Neuronal stem cell (in vitro differentiated cells): ENCODE measurements at regions not wholly inside any gene's neighbourhood (a gene's known extent, or its start where the extent isn't known, plus 50 kb on each side); places are given as distances from the start of the nearest gene placed in this dataset.

ENCODE experiments used
- DNase-seq: peaks from one replicate; pipeline ENCODE4 v3.0.0-alpha.2; 2013; ENCODE audit warnings: low spot score
- H2AFZ ChIP-seq: one replicate; pipeline ENCODE4 v1.6.1; 2013; ENCODE audit warnings: mild to moderate bottlenecking, low read length, inconsistent platforms
- H2AK5ac ChIP-seq: 2 replicates; pipeline ENCODE4 v1.6.1; 2013; ENCODE audit warnings: low read depth, mild to moderate bottlenecking, inconsistent platforms, low read length, moderate library complexity, mixed read lengths
- H2BK120ac ChIP-seq: 2 replicates; pipeline ENCODE4 v1.6.1; 2013; ENCODE audit warnings: low read depth, mild to moderate bottlenecking, inconsistent platforms, low read length, moderate library complexity, mixed read lengths
- H2BK12ac ChIP-seq: one replicate; pipeline ENCODE4 v1.6.1; 2013; ENCODE audit warnings: low read length, inconsistent platforms
- H2BK15ac ChIP-seq: 2 replicates; pipeline ENCODE4 v1.6.1; 2013; ENCODE audit warnings: mild to moderate bottlenecking, low read length, inconsistent platforms, mixed read lengths
- H2BK5ac ChIP-seq: one replicate; pipeline ENCODE4 v1.6.1; 2013; ENCODE audit warnings: inconsistent platforms, mild to moderate bottlenecking, low read length, moderate library complexity
- H3K14ac ChIP-seq: one replicate; pipeline ENCODE4 v1.6.1; 2013; ENCODE audit warnings: low read length, inconsistent platforms
- H3K18ac ChIP-seq: 2 replicates; pipeline ENCODE4 v1.6.1; 2013; ENCODE audit warnings: low read length, inconsistent platforms
- H3K23ac ChIP-seq: 2 replicates; pipeline ENCODE4 v1.6.1; 2013; ENCODE audit warnings: low read depth, mild to moderate bottlenecking, mixed read lengths, low read length, inconsistent platforms; ENCODE audit not compliant: poor library complexity
- H3K27ac ChIP-seq: replicated peaks from 3 replicates; pipeline ENCODE4 v1.5.1; 2013; ENCODE audit warnings: low read length, inconsistent platforms
- H3K27me3 ChIP-seq, 3 experiments: 2 replicates each; pipeline ENCODE4 v1.6.1; 2013; ENCODE audit warnings: low read length in 3 of 3, mild to moderate bottlenecking in 2 of 3, inconsistent platforms in 1 of 3, low read depth in 1 of 3, mixed read lengths in 1 of 3, moderate library complexity in 1 of 3; ENCODE audit not compliant: control insufficient read depth in 3 of 3, insufficient read depth in 3 of 3
- H3K36me3 ChIP-seq, 2 donors: replicated peaks in 1 of 2; 2 replicates each; pipeline ENCODE4 v1.6.1; 2013; ENCODE audit warnings: low read length in 2 of 2; ENCODE audit not compliant: control insufficient read depth in 2 of 2, insufficient read depth in 2 of 2
- H3K4ac ChIP-seq: 2 replicates; pipeline ENCODE4 v1.6.1; 2013; ENCODE audit warnings: inconsistent platforms, mild to moderate bottlenecking, low read length, moderate library complexity
- H3K4me1 ChIP-seq, 2 donors: 1 replicate in 1 of 2; 2 replicates in 1 of 2; pipeline ENCODE4 v1.6.1; 2013; ENCODE audit warnings: low read length in 2 of 2, low read depth in 1 of 2; ENCODE audit not compliant: control insufficient read depth in 2 of 2, insufficient read depth in 1 of 2
- H3K4me2 ChIP-seq: one replicate; pipeline ENCODE4 v1.6.1; 2013; ENCODE audit warnings: mild to moderate bottlenecking, low read length, inconsistent platforms; ENCODE audit not compliant: insufficient read depth, poor library complexity, severe bottlenecking
- H3K4me3 ChIP-seq, 2 donors: 2 replicates each; pipeline ENCODE4 v1.5.1; 2013; ENCODE audit warnings: low read length in 2 of 2, mild to moderate bottlenecking in 2 of 2, inconsistent platforms in 1 of 2, moderate library complexity in 1 of 2
- H3K79me1 ChIP-seq: one replicate; pipeline ENCODE4 v1.6.1; 2013; ENCODE audit warnings: low read depth, mild to moderate bottlenecking, inconsistent platforms, low read length, moderate library complexity
- H3K9ac ChIP-seq: one replicate; pipeline ENCODE4 v1.6.1; 2013; ENCODE audit warnings: mild to moderate bottlenecking, low read depth, low read length, inconsistent platforms; ENCODE audit not compliant: poor library complexity
- H3K9me3 ChIP-seq, 2 donors: replicated peaks in 1 of 2; 2 replicates each; pipeline versions ENCODE3 to v1.6.1; 2013; ENCODE audit warnings: low read length in 2 of 2, mild to moderate bottlenecking in 2 of 2, inconsistent platforms in 1 of 2, low read depth in 1 of 2, mixed read lengths in 1 of 2, moderate library complexity in 1 of 2; ENCODE audit not compliant: control insufficient read depth in 2 of 2, insufficient read depth in 1 of 2
- H4K8ac ChIP-seq: one replicate; pipeline ENCODE4 v1.6.1; 2013; ENCODE audit warnings: low read depth, mild to moderate bottlenecking, inconsistent platforms, low read length, moderate library complexity
- H4K91ac ChIP-seq: one replicate; pipeline ENCODE4 v1.6.1; 2013; ENCODE audit warnings: low read length, low read depth, mild to moderate bottlenecking, inconsistent platforms; ENCODE audit not compliant: poor library complexity
- WGBS, 2 donors: extraction: QIAGEN DNeasy Blood & Tissue Kit; methylation state at CpG; one replicate each; pipeline ENCODE4 v1.1.7; 2013; ENCODE audit warnings: missing lambda C conversion rate in 2 of 2, mixed read lengths in 1 of 2; ENCODE audit not compliant: insufficient read length in 2 of 2, insufficient replicate concordance in 1 of 2; ENCODE audit errors: extremely low coverage in 2 of 2; 5-methylcytosine and 5-hydroxymethylcytosine counted together

- Histone ChIP-seq H2BK12ac (no peak overlapping the region), H3K27me3 (no peaks in the 10 kb centered on the region), H3K4me3 (no peak overlapping the region), H2AFZ (peak overlapping the region; percentile 12), H2BK15ac (no peak overlapping the region), H3K4me1 (peaks cover 12 to 19% of the 10 kb centered on the region in 2 donors), H3K9ac (no peak overlapping the region), H2BK120ac (no peak overlapping the region), H4K8ac (no peak overlapping the region), H4K91ac (no peak overlapping the region), H3K14ac (no peak overlapping the region), H3K36me3 (no peaks in the 10 kb centered on the region), H3K4ac (no peak overlapping the region), H3K9me3 (no peaks in the 10 kb centered on the region), H3K27ac (no peak overlapping the region), H3K18ac (no peak overlapping the region), H3K79me1 (no peaks in the 10 kb centered on the region), H3K4me2 (no peak overlapping the region), H3K23ac (no peak overlapping the region), H2AK5ac (no peak overlapping the region), H2BK5ac (no peak overlapping the region)
- WGBS, 2 donors: no CpG with 5 or more reads among the region's 13 CpGs
- DNase-seq: no peak
Measured at GRCh38 chr14:61602003-61602732, 93.1 kb upstream of the HIF1A start.

DNA sequence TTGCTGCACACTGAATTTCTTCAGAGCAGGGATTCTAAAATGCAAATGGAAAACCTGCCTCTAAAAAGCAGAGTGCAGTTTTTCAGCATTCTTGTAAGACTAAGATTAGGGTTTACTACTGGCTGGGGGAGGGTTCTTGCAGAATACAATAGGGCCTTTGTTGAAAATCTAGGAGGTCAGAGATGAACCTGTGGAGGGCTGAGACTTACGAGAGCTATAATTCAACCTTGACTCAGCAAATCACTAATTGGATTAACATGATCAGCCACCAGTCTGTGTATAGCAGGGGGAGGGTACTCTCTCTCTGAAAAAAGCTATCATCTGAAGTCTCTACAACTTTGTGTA is 92.6 kb upstream of the HIF1A start:
- H2AK5ac ChIP-seq: no peak overlapping the region
- H2AFZ ChIP-seq: peak overlapping the region; percentile 12
- H3K14ac ChIP-seq: no peak overlapping the region
- H3K23ac ChIP-seq: no peak overlapping the region
- H2BK15ac ChIP-seq: no peak overlapping the region
- no peaks in the 10 kb centered on the region for H3K36me3 ChIP-seq
- H3K4ac ChIP-seq: no peak overlapping the region
- no peak overlapping the region for H3K4me3 ChIP-seq
- peaks cover 14 to 22% of the 10 kb centered on the region in 2 donors for H3K4me1 ChIP-seq
- H4K91ac ChIP-seq: no peak overlapping the region
- no peak for DNase-seq
- no peak overlapping the region for H3K9ac ChIP-seq
- H3K79me1 ChIP-seq: no peaks in the 10 kb centered on the region
- H3K9me3 ChIP-seq: no peaks in the 10 kb centered on the region
- H3K27ac ChIP-seq: no peak overlapping the region
- no peak overlapping the region for H3K18ac ChIP-seq
- H2BK12ac ChIP-seq: no peak overlapping the region
- H2BK120ac ChIP-seq: no peak overlapping the region
- no peak overlapping the region for H4K8ac ChIP-seq
- no peaks in the 10 kb centered on the region for H3K27me3 ChIP-seq
- H2BK5ac ChIP-seq: no peak overlapping the region
- WGBS, 2 donors: no CpG with 5 or more reads among the region's 1 CpG
- no peak overlapping the region for H3K4me2 ChIP-seq

DNA sequence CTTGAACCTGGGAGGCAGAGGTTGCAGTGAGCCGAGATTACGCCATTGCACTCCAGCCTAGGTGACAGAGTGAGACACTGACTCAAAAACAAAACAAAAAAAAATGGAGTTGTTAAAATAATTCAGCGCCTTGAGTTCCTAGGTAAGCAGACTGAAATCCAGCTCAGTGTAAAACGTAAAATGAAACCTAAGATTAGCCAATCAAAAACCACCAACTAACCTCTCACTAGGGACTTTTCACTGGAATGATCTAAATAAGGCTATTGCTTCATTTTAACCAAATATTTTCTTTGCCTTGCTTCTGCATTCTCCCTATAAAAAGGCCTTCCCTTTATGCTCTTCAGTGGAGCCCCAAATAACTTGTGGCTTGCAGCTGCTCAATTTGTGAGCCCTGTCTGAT is 91.6 kb upstream of the HIF1A start:
- Histone ChIP-seq H3K79me1 (no peaks in the 10 kb centered on the region), H3K14ac (no peak overlapping the region), H3K36me3 (no peaks in the 10 kb centered on the region), H2AFZ (no peak overlapping the region), H3K27me3 (no peaks in the 10 kb centered on the region), H3K27ac (no peak overlapping the region), H4K8ac (no peak overlapping the region), H3K4me1 (peaks cover 20 to 31% of the 10 kb centered on the region in 2 donors), H2BK12ac (no peak overlapping the region), H3K9me3 (no peaks in the 10 kb centered on the region), H2BK15ac (no peak overlapping the region), H2AK5ac (no peak overlapping the region), H3K23ac (no peak overlapping the region), H3K4ac (no peak overlapping the region), H3K9ac (no peak overlapping the region), H3K4me3 (no peak overlapping the region), H3K18ac (no peak overlapping the region), H4K91ac (no peak overlapping the region), H2BK120ac (no peak overlapping the region), H2BK5ac (no peak overlapping the region), H3K4me2 (no peak overlapping the region)
- DNase-seq: no peak
- WGBS, 2 donors: no CpG with 5 or more reads among the region's 4 CpGs

- H2BK120ac ChIP-seq: no peak overlapping the region
- H2BK12ac ChIP-seq: no peak overlapping the region
- H3K9me3 ChIP-seq: no peaks in the 10 kb centered on the region
- DNase-seq: no peak
- no CpG with 5 or more reads among the region's 7 CpGs for WGBS, 2 donors
- peaks cover 0 to 9% (median 0%) of the 10 kb centered on the region in 3 experiments for H3K27me3 ChIP-seq
- H2BK5ac ChIP-seq: no peak overlapping the region
- H3K4me2 ChIP-seq: no peak overlapping the region
- no peak overlapping the region for H3K23ac ChIP-seq
- H3K4ac ChIP-seq: no peak overlapping the region
- H3K9ac ChIP-seq: no peak overlapping the region
- H3K79me1 ChIP-seq: no peaks in the 10 kb centered on the region
- peak overlapping the region; percentile 30 for H3K18ac ChIP-seq
- no peak overlapping the region for H2AFZ ChIP-seq
- H3K36me3 ChIP-seq: no peaks in the 10 kb centered on the region
- H3K14ac ChIP-seq: no peak overlapping the region
- no peak overlapping the region for H4K8ac ChIP-seq
- H3K4me1 ChIP-seq: peaks cover 18 to 29% of the 10 kb centered on the region in 2 donors
- no peak overlapping the region for H2AK5ac ChIP-seq
- no peak overlapping the region for H3K27ac ChIP-seq
- H2BK15ac ChIP-seq: no peak overlapping the region
- H4K91ac ChIP-seq: no peak overlapping the region
- no peak overlapping the region for H3K4me3 ChIP-seq
Measured at GRCh38 chr14:61607570-61608244, 87.6 kb upstream of the HIF1A start.
